ENCODE measurements at regions not wholly inside any gene's neighbourhood (a gene's known extent, or its start where the extent isn't known, plus 50 kb on each side); places are given as distances from the start of the nearest gene placed in this dataset.

GRCh38 chr22:48690583-48691317 is 1136.9 kb downstream of the BRD1 start (continued):
- TF ChIP-seq THRA (CRISPR knock-in tag; IDR thresholded peaks at IDR 0.05; ENCODE audit: borderline replicate concordance): no peak
- TF ChIP-seq, protein P1, sequence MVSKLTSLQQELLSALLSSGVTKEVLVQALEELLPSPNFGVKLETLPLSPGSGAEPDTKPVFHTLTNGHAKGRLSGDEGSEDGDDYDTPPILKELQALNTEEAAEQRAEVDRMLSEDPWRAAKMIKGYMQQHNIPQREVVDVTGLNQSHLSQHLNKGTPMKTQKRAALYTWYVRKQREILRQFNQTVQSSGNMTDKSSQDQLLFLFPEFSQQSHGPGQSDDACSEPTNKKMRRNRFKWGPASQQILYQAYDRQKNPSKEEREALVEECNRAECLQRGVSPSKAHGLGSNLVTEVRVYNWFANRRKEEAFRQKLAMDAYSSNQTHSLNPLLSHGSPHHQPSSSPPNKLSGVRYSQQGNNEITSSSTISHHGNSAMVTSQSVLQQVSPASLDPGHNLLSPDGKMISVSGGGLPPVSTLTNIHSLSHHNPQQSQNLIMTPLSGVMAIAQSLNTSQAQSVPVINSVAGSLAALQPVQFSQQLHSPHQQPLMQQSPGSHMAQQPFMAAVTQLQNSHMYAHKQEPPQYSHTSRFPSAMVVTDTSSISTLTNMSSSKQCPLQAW (CRISPR knock-in tag; IDR thresholded peaks at IDR 0.05): no peak
- 0 out of 2 replicates have a peak, but pooled peaks have one; percentile 27 for TF ChIP-seq ZNF296 (CRISPR knock-in tag; conservative IDR thresholded peaks at IDR 0.05)
- TF ChIP-seq ZMAT3 (CRISPR knock-in tag; conservative IDR thresholded peaks at IDR 0.05): no peak
- no peak for TF ChIP-seq ADNP (CRISPR knock-in tag; IDR thresholded peaks at IDR 0.05)
- no peak for TF ChIP-seq MATR3 (CRISPR knock-in tag; IDR thresholded peaks at IDR 0.05)
- 0 out of 2 replicates have a peak, but pooled peaks have one; percentile 25 for TF ChIP-seq ZNF274 (CRISPR knock-in tag; IDR thresholded peaks at IDR 0.05)
- no peak for TF ChIP-seq GPN1 (CRISPR knock-in tag; IDR thresholded peaks at IDR 0.05; ENCODE audit: borderline replicate concordance)
- no peak for TF ChIP-seq ZNF761 (CRISPR knock-in tag; conservative IDR thresholded peaks at IDR 0.05)
- no peak for TF ChIP-seq THAP8 (CRISPR knock-in tag; IDR thresholded peaks at IDR 0.05; ENCODE audit: borderline replicate concordance)
- no peak for TF ChIP-seq ZSCAN31 (CRISPR knock-in tag; IDR thresholded peaks at IDR 0.05; ENCODE audit: low read depth)
- TF ChIP-seq KAT8 (CRISPR knock-in tag; IDR thresholded peaks at IDR 0.05): no peak
- no peak for TF ChIP-seq ZNF180 (CRISPR knock-in tag; IDR thresholded peaks at IDR 0.05; ENCODE audit: borderline replicate concordance, low read depth)
- TF ChIP-seq NFATC3 (CRISPR knock-in tag; IDR thresholded peaks at IDR 0.05): no peak
- no peak for TF ChIP-seq FUBP1 (CRISPR knock-in tag; IDR thresholded peaks at IDR 0.05; ENCODE audit: borderline replicate concordance)
- peak; percentile 57 for TF ChIP-seq ESRRA (CRISPR knock-in tag; IDR thresholded peaks at IDR 0.05; ENCODE audit: low read depth)
- TF ChIP-seq ZNF343 (CRISPR knock-in tag; IDR thresholded peaks at IDR 0.05): no peak
- peak in 1 of 2 experiments; percentile 35; a peak in 1 of 4 replicates for TF ChIP-seq POLR2A (IDR thresholded peaks at IDR 0.05; ENCODE audit: insufficient read depth in 1 of 2, low read depth in 2 of 2, low read length in 2 of 2)
- TF ChIP-seq NFAT5 (CRISPR knock-in tag; IDR thresholded peaks at IDR 0.05): no peak
- TF ChIP-seq KMT2B (CRISPR knock-in tag; IDR thresholded peaks at IDR 0.05): no peak

Data from HepG2 (cell line).